ENCODE measurements at regions not wholly inside any gene's neighbourhood (a gene's known extent, or its start where the extent isn't known, plus 50 kb on each side); places are given as distances from the start of the nearest gene placed in this dataset.

- no peak for TF ChIP-seq POLR2A (IDR thresholded peaks at IDR 0.05)
- TF ChIP-seq CTCF (IDR thresholded peaks at IDR 0.05) = no peak
Measured at GRCh38 chr17:73987395-73987794, 216.1 kb upstream of the RPL38 start.

Measured in breast epithelium (tissue), 3 donors.